HepG2 (cell line): ENCODE measurements at regions not wholly inside any gene's neighbourhood (a gene's known extent, or its start where the extent isn't known, plus 50 kb on each side); places are given as distances from the start of the nearest gene placed in this dataset.

Source experiments
- ATAC-seq: fragments of 200-7000 bp; cut with Tn5 transposase; 3 replicates; pipeline ENCODE4 v1.9.1; 2020; ENCODE audit warnings: mild to moderate bottlenecking, moderate library complexity
- BruUV-seq: library from RNA; stranded (reverse); fragments of 400-500 nt; replicated peaks from 2 replicates; lab custom pipeline; 2021; lab: Mats Ljungman, UMichigan
- CTCF ChIA-PET: fragments of 300-600 bp; formaldehyde crosslinking; extraction: SDS; loops from one replicate; lab custom pipeline; 2021; ENCODE audit warnings: low total read pairs, inconsistent platforms, low intra/inter-chr PET ratio; lab: Yijun Ruan, JAX
- POLR2A ChIA-PET: fragments of 350-600 bp; sonication (Branson Sonifier 250); formaldehyde crosslinking; loops from one replicate; lab custom pipeline; 2020; ENCODE audit warnings: antibody characterized with exemption, inconsistent platforms; lab: Yijun Ruan, JAX
- DNase-seq: peaks from one replicate; pipeline ENCODE4 v3.0.0-alpha.2; 2015; ENCODE audit warnings: low spot score
- FAIRE-seq: peaks from 3 replicates; lab custom pipeline; 2011; peaks lifted over from hg19 to GRCh38; lab: Jason Lieb, UNC
- H2AFZ ChIP-seq: one replicate; pipeline ENCODE4 v1.6.1; 2011; ENCODE audit warnings: low read length, inconsistent platforms
- H3K27ac ChIP-seq: fragments of 300-600 bp; 3 replicates; pipeline ENCODE4 v1.8.0; 2011; ENCODE audit warnings: mixed run types, mild to moderate bottlenecking, mixed read lengths, low read length, inconsistent platforms; ENCODE audit not compliant: insufficient read depth; ENCODE audit errors: extremely low read length
- H3K27me3 ChIP-seq, 2 experiments: fragments of 200-600 bp in 1 of 2; 2 replicates in 1 of 2; 3 replicates in 1 of 2; pipeline versions ENCODE4 v1.6.0 to v1.8.0; 2011; ENCODE audit warnings: low read length in 2 of 2, mild to moderate bottlenecking in 2 of 2, moderate library complexity in 2 of 2, inconsistent platforms in 1 of 2; ENCODE audit not compliant: insufficient read depth in 2 of 2, control insufficient read depth in 1 of 2
- H3K36me3 ChIP-seq, 2 experiments: fragments of 200-600 bp in 1 of 2; replicated peaks in 1 of 2; 2 replicates in 1 of 2; 3 replicates in 1 of 2; pipeline versions ENCODE4 v1.5.1 to v1.8.0; 2011; ENCODE audit warnings: low read length in 2 of 2, inconsistent platforms in 1 of 2; ENCODE audit not compliant: insufficient read depth in 2 of 2, control insufficient read depth in 1 of 2
- H3K4me1 ChIP-seq: 2 replicates; pipeline ENCODE4 v1.5.1; 2012; ENCODE audit warnings: low read length, inconsistent platforms; ENCODE audit not compliant: insufficient read depth
- H3K4me2 ChIP-seq: 2 replicates; pipeline ENCODE4 v1.6.0; 2011; ENCODE audit warnings: low read depth, low read length, inconsistent platforms
- H3K4me3 ChIP-seq, 3 experiments: fragments of 200-600 bp in 1 of 3; sonication (generic), shearing (Covaris generic) in 1 of 3; replicated peaks in 1 of 3; 2 replicates each; pipeline ENCODE4 v1.5.1; 2011 to 2016; ENCODE audit warnings: low read length in 3 of 3, inconsistent platforms in 2 of 3, low read depth in 2 of 3, mild to moderate bottlenecking in 2 of 3, control low read depth in 1 of 3, mixed read lengths in 1 of 3; ENCODE audit not compliant: insufficient read depth in 1 of 3
- H3K79me2 ChIP-seq: one replicate; pipeline ENCODE4 v1.6.1; 2011; ENCODE audit warnings: low read length, inconsistent platforms; ENCODE audit not compliant: insufficient read depth
- H3K9ac ChIP-seq: 2 replicates; pipeline ENCODE4 v1.6.0; 2011; ENCODE audit warnings: mild to moderate bottlenecking, low read depth, low read length, inconsistent platforms; ENCODE audit not compliant: insufficient read depth
- H3K9me3 ChIP-seq: 2 replicates; pipeline ENCODE4 v1.5.1; 2012; ENCODE audit warnings: mild to moderate bottlenecking, low read length
- H4K20me1 ChIP-seq: 2 replicates; pipeline ENCODE4 v1.6.0; 2011; ENCODE audit warnings: inconsistent platforms, mild to moderate bottlenecking, low read length, moderate library complexity; ENCODE audit not compliant: insufficient read depth
- BRCA1 ChIP-seq: sonication (generic); formaldehyde crosslinking; IDR thresholded peaks from 2 replicates; pipeline ENCODE4 v1.4.0; 2020; ENCODE audit warnings: missing genetic modification reagents
- FOXJ3 ChIP-seq: sonication (generic); formaldehyde crosslinking; IDR thresholded peaks from 2 replicates; pipeline ENCODE4 v1.4.0; 2020; ENCODE audit warnings: missing genetic modification reagents, mild to moderate bottlenecking, borderline replicate concordance
- HOXD1 ChIP-seq: sonication (generic); formaldehyde crosslinking; IDR thresholded peaks from 2 replicates; pipeline ENCODE4 v1.5.0; 2020; ENCODE audit warnings: missing genetic modification reagents
- RXRB ChIP-seq: IDR thresholded peaks from 2 replicates; pipeline ENCODE4 v1.6.1; 2016; ENCODE audit warnings: borderline replicate concordance, missing genetic modification reagents, missing compliant biosample characterization
- XRCC5 ChIP-seq: fragments of 200-400 bp; formaldehyde crosslinking; optimal IDR thresholded peaks from 2 replicates; pipeline ENCODE3; 2017; ENCODE audit warnings: mild to moderate bottlenecking, low read length
- YEATS4 ChIP-seq: sonication (generic); formaldehyde crosslinking; IDR thresholded peaks from 2 replicates; pipeline ENCODE4 v1.4.0; 2020; ENCODE audit warnings: missing genetic modification reagents, borderline replicate concordance
- ZBTB49 ChIP-seq: sonication (generic); formaldehyde crosslinking; IDR thresholded peaks from 2 replicates; pipeline ENCODE4 v1.4.0; 2020; ENCODE audit warnings: missing genetic modification reagents, borderline replicate concordance
- ZNF816 ChIP-seq: sonication (generic); formaldehyde crosslinking; IDR thresholded peaks from 2 replicates; pipeline ENCODE4 v1.8.0; 2022; ENCODE audit warnings: missing genetic modification reagents, mild to moderate bottlenecking, borderline replicate concordance
- WGBS: methylation state at CpG from one replicate; pipeline ENCODE4 v1.1.6; 2017; ENCODE audit warnings: low lambda C conversion rate; 5-methylcytosine and 5-hydroxymethylcytosine counted together
- in situ Hi-C: cut with HindIII; loops from 2 replicates; pipeline ENCODE4 v1.10.0; 2017; ENCODE audit warnings: low pct_unique_long_range_greater_than_20kb; ENCODE audit not compliant: extremely low pct_ligation_motif_present
- intact Hi-C: fragments of 100-400 bp; cut with micrococcal nuclease; formaldehyde crosslinking; loops from one replicate; pipeline ENCODE4 v1.10.0; 2022; ENCODE audit not compliant: unreplicated experiment

GRCh38 chr12:86787419-86787818 lies 531.2 kb upstream of the MGAT4C start (continued):
- TF ChIP-seq ZNF816 (CRISPR knock-in tag) (no peak), FOXJ3 (CRISPR knock-in tag) (no peak)
- TF ChIP-seq, all 625 proteins: peak for 0

- Histone ChIP-seq H2AFZ (no peak overlapping the region), H3K79me2 (no peaks in the 10 kb centered on the region)
- CTCF ChIA-PET = no interaction called here
These were observed 521.1 kb upstream of the MGAT4C start for GRCh38 chr12:86777325-86777724.

GRCh38 chr12:86774841-86775388 lies 518.7 kb upstream of the MGAT4C start:
- no peaks in the 10 kb centered on the region for H3K79me2 ChIP-seq
- H3K27ac ChIP-seq = no peak overlapping the region
- FAIRE-seq = no peak
- no peak for TF ChIP-seq ZBTB49 (CRISPR knock-in tag)
- 18% methylated on average over 1 of the region's 1 CpG for WGBS
- H3K9me3 ChIP-seq = no peaks in the 10 kb centered on the region
- no peak overlapping the region for H2AFZ ChIP-seq
- no peaks in the 10 kb centered on the region for H3K36me3 ChIP-seq
- ChIA-PET CTCF (no interaction called here), POLR2A (no interaction called here)
- in situ Hi-C loops = no loop called here
- no peaks in the 10 kb centered on the region for H3K27me3 ChIP-seq
- no peak for DNase-seq
- H3K4me1 ChIP-seq = no peaks in the 10 kb centered on the region
- intact Hi-C loops = no loop called here
- no peak overlapping the region for H3K9ac ChIP-seq
- no TSS peak for BruUV-seq
- no peaks in the 10 kb centered on the region for H4K20me1 ChIP-seq
- ATAC-seq = no peak
- no peak overlapping the region for H3K4me3 ChIP-seq
- no peak overlapping the region for H3K4me2 ChIP-seq

More at GRCh38 chr12:86777325-86777724, 521.1 kb upstream of the MGAT4C start:
- Histone ChIP-seq H3K9me3 (no peaks in the 10 kb centered on the region), H3K4me3 (no peak overlapping the region), H4K20me1 (no peaks in the 10 kb centered on the region), H3K4me1 (no peaks in the 10 kb centered on the region), H3K9ac (no peak overlapping the region), H3K27me3 (no peaks in the 10 kb centered on the region), H3K27ac (no peak overlapping the region), H3K4me2 (no peak overlapping the region), H3K36me3 (no peaks in the 10 kb centered on the region)
- ATAC-seq = no peak
- POLR2A ChIA-PET = no interaction called here
- 2% methylated on average over 2 of the region's 2 CpGs for WGBS
- no TSS peak for BruUV-seq
- DNase-seq = no peak
- TF ChIP-seq HOXD1 (CRISPR knock-in tag) (no peak), YEATS4 (CRISPR knock-in tag) (no peak), BRCA1 (CRISPR knock-in tag) (no peak), XRCC5 (no peak), RXRB (CRISPR knock-in tag) (no peak)
- intact Hi-C loops = no loop called here
- no peak for FAIRE-seq
- in situ Hi-C loops = no loop called here
